ENCODE measurements at regions not wholly inside any gene's neighbourhood (a gene's known extent, or its start where the extent isn't known, plus 50 kb on each side); places are given as distances from the start of the nearest gene placed in this dataset.

DNA sequence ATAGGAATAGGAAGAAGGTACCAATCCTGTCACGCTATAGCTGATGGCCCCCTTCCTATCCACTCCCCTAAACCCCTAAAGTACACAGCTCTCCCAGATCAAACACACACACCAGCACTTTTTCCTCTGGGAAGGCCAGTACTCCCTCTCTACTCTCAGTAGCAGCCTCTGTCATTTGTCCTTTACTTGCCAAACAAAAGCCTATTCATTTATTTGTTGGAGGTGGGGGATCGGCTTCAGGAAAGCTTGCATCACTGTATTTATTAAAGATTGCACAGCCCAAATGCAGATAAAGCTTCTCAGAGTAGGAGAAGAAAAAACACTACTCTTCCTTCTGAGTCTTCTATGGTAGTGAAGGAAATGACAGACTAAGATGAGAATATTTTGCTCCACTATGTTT, 429.7 kb upstream of the RASGRP1 start (continued):
- TF ChIP-seq, protein P1, sequence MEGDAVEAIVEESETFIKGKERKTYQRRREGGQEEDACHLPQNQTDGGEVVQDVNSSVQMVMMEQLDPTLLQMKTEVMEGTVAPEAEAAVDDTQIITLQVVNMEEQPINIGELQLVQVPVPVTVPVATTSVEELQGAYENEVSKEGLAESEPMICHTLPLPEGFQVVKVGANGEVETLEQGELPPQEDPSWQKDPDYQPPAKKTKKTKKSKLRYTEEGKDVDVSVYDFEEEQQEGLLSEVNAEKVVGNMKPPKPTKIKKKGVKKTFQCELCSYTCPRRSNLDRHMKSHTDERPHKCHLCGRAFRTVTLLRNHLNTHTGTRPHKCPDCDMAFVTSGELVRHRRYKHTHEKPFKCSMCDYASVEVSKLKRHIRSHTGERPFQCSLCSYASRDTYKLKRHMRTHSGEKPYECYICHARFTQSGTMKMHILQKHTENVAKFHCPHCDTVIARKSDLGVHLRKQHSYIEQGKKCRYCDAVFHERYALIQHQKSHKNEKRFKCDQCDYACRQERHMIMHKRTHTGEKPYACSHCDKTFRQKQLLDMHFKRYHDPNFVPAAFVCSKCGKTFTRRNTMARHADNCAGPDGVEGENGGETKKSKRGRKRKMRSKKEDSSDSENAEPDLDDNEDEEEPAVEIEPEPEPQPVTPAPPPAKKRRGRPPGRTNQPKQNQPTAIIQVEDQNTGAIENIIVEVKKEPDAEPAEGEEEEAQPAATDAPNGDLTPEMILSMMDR (IDR thresholded peaks at IDR 0.05; ENCODE audit: control extremely low read depth in 1 of 3, insufficient read depth in 1 of 3, low read depth in 1 of 3, low read length in 3 of 3), result no peak
- TF ChIP-seq RBBP5 (IDR thresholded peaks at IDR 0.05; ENCODE audit: borderline replicate concordance, low read depth, low read length) (no peak), ASH2L (IDR thresholded peaks at IDR 0.05; ENCODE audit: low read length) (no peak), SIX5 (IDR thresholded peaks at IDR 0.05; ENCODE audit: low read depth, low read length) (no peak), KDM1A (IDR thresholded peaks at IDR 0.05; ENCODE audit: borderline replicate concordance, low read length) (no peak)
